ENCODE measurements at regions not wholly inside any gene's neighbourhood (a gene's known extent, or its start where the extent isn't known, plus 50 kb on each side); places are given as distances from the start of the nearest gene placed in this dataset.
"Not testable (repeated sequence)": the region's sequence is repeated elsewhere in the genome, so short reads cannot be mapped to it uniquely, and the experiment has no call there.

DNA sequence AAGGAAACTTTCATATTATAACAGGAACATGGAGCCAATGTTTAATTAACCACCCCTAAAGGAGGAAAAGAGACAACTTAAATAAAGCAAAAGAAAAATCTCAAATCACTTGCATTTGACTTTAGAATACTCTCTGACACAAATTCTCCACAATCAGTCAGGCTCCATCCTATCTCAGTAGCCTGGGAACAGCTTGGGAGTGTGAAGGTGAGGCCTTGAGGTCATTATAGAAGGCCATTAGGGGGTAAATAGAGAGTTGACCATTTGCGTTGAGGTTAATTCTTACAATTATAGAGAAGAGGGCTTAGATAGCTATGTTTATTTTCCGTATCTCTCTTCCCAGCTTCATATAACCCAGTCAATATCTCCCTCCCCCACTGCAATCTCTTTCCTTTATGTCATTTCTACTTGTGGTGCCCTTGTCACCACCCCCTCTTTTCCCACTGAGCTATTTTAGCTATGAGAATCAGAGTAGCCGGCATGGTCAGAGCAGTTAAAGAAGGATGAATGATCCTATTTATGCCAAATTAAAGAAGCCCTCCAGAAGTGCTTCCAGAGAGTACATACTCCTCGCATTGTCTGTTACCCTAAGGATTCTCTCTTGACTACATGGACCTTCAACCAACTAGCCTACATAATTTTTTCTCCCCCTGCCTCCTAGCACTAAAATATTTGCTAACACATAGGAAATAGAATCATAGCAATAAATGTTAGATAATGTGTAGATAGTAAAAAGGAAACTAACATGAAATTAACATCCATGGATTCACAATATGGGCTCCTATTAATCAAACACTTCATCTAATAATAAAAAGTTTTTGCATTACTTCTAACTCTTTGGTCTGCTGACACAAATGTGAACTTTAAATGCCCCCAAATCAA lies 135.2 kb upstream of the KRR1 start:
- Histone ChIP-seq H3F3A (ENCODE audit: low read depth) (no peaks in the 10 kb centered on the region; the same call in 1 of the 2 replicates), H3K9ac (ENCODE audit: low read depth, low read length, poor library complexity, severe bottlenecking) (no peak overlapping the region), H3K9me2 (replicated peaks; ENCODE audit: low read depth, low read length) (no peaks in the 10 kb centered on the region), H3K4me3 (ENCODE audit: low read length, poor library complexity, severe bottlenecking) (no peak overlapping the region), H3K27me3 (ENCODE audit: insufficient read depth, low read length, poor library complexity, severe bottlenecking) (no peaks in the 10 kb centered on the region), H4K20me1 (ENCODE audit: insufficient read depth, low read length, poor library complexity, severe bottlenecking) (no peaks in the 10 kb centered on the region), H3K4me1 (ENCODE audit: insufficient read depth, low read length, poor library complexity, severe bottlenecking) (peaks cover 48% of the 10 kb centered on the region), H3K36me3 (ENCODE audit: insufficient read depth, low read length) (no peaks in the 10 kb centered on the region), H3K9me3 (ENCODE audit: insufficient read depth, low read depth, low read length) (no peaks in the 10 kb centered on the region), H3K4me2 (ENCODE audit: low read depth, low read length, poor library complexity, severe bottlenecking) (no peak overlapping the region), H3K79me2 (ENCODE audit: insufficient read depth, low read length) (no peaks in the 10 kb centered on the region), H2AFZ (ENCODE audit: low read length) (no peak overlapping the region)
- TF ChIP-seq CTCF (conservative IDR thresholded peaks at IDR 0.05; ENCODE audit: low read length): no peak
- no peak for TF ChIP-seq EZH2phosphoT487 (IDR thresholded peaks at IDR 0.05; ENCODE audit: borderline replicate concordance)

DNA sequence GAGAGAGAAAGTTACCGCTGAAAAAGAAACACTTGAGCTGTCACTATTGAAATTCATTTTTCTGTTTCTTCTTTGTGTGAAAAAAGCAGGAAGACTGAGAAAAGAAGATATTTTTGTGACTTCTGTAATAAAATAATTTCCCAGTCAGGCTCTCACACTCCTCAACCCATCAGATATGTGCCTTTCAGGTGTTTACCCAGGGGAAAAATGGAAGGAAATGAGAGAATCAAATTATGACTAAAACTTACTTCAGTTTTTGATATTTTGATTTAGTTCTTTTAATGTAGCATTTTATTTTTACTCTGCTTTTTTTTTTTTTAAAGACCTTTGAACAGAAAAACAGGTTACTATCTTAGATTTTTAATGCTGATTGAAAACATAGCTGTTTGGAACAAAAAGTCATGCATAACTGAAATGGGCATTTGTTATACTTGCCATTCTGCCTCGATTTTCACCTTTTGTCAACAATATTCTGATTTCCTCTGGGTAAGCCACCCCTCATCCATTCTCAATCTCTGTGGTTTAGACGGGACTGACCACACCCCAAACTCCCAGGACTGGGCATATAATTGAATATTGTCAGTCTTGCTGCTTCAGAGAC lies 133.2 kb upstream of the KRR1 start:
- Histone ChIP-seq H3K9ac (ENCODE audit: low read depth, low read length, poor library complexity, severe bottlenecking) (peak overlapping the region; percentile 10), H4K20me1 (ENCODE audit: insufficient read depth, low read length, poor library complexity, severe bottlenecking) (no peaks in the 10 kb centered on the region), H3K9me3 (ENCODE audit: insufficient read depth, low read depth, low read length) (no peaks in the 10 kb centered on the region), H3K4me1 (ENCODE audit: insufficient read depth, low read length, poor library complexity, severe bottlenecking) (peaks cover 57% of the 10 kb centered on the region), H3K9me2 (replicated peaks; ENCODE audit: low read depth, low read length) (no peaks in the 10 kb centered on the region), H3K79me2 (ENCODE audit: insufficient read depth, low read length) (no peaks in the 10 kb centered on the region), H3K27me3 (ENCODE audit: insufficient read depth, low read length, poor library complexity, severe bottlenecking) (no peaks in the 10 kb centered on the region), H2AFZ (ENCODE audit: low read length) (peak overlapping the region; percentile 21; the same call in 1 of the 2 replicates), H3K4me3 (ENCODE audit: low read length, poor library complexity, severe bottlenecking) (no peak overlapping the region), H3F3A (ENCODE audit: low read depth) (peaks cover 6% of the 10 kb centered on the region; the same call in 1 of the 2 replicates), H3K36me3 (ENCODE audit: insufficient read depth, low read length) (no peaks in the 10 kb centered on the region), H3K4me2 (ENCODE audit: low read depth, low read length, poor library complexity, severe bottlenecking) (peak overlapping the region; percentile 3)
- TF ChIP-seq EZH2phosphoT487 (IDR thresholded peaks at IDR 0.05; ENCODE audit: borderline replicate concordance): no peak
- no peak for TF ChIP-seq CTCF (conservative IDR thresholded peaks at IDR 0.05; ENCODE audit: low read length)

DNA sequence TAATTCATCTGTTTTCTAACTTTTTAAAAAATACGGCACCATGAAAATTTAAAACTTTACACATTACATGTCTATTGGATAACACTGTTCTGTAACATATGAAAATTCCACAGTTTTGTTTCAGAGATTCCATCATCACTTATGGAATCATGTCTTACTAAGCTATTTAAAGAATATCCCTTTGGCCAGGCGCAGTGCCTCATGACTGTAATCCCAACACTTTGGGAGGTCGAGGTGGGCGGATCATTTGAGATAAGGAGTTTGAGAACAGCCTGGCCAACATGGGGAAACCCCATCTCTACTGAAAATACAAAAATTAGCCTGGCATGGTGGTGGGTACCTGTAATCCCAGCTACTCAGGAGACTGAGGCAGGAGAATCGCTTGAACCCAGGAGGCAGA lies 131.7 kb upstream of the KRR1 start:
- H3K4me2 ChIP-seq (ENCODE audit: low read depth, low read length, poor library complexity, severe bottlenecking); H3K27me3 ChIP-seq (ENCODE audit: insufficient read depth, low read length, poor library complexity, severe bottlenecking); H3K4me3 ChIP-seq (ENCODE audit: low read length, poor library complexity, severe bottlenecking); H4K20me1 ChIP-seq (ENCODE audit: insufficient read depth, low read length, poor library complexity, severe bottlenecking); H3F3A ChIP-seq (ENCODE audit: low read depth); H3K79me2 ChIP-seq (ENCODE audit: insufficient read depth, low read length); H3K9me2 ChIP-seq (replicated peaks; ENCODE audit: low read depth, low read length); H3K9me3 ChIP-seq (ENCODE audit: insufficient read depth, low read depth, low read length); H2AFZ ChIP-seq (ENCODE audit: low read length); H3K9ac ChIP-seq (ENCODE audit: low read depth, low read length, poor library complexity, severe bottlenecking); H3K36me3 ChIP-seq (ENCODE audit: insufficient read depth, low read length): not testable (repeated sequence)
- peaks cover 72% of the 10 kb centered on the region for H3K4me1 ChIP-seq (ENCODE audit: insufficient read depth, low read length, poor library complexity, severe bottlenecking)

Measured in Loucy (cell line).